ENCODE measurements at regions not wholly inside any gene's neighbourhood (a gene's known extent, or its start where the extent isn't known, plus 50 kb on each side); places are given as distances from the start of the nearest gene placed in this dataset.

- Histone ChIP-seq H3K4me3 (no peak overlapping the region), H2AFZ (no peak overlapping the region), H3K27ac (ENCODE audit: low read depth) (no peak overlapping the region), H4K20me1 (replicated peaks; ENCODE audit: insufficient read depth) (no peaks in the 10 kb centered on the region), H3K9me2 (ENCODE audit: insufficient read depth) (no peaks in the 10 kb centered on the region), H3F3A (replicated peaks; ENCODE audit: low read depth) (no peaks in the 10 kb centered on the region), H3K36me3 (ENCODE audit: insufficient read depth) (no peaks in the 10 kb centered on the region; the same call in 1 of the 2 replicates), H3K27me3 (ENCODE audit: insufficient read depth) (no peaks in the 10 kb centered on the region), H3K79me2 (replicated peaks; ENCODE audit: insufficient read depth) (no peaks in the 10 kb centered on the region), H3K4me1 (ENCODE audit: insufficient read depth) (no peaks in the 10 kb centered on the region), H3K4me2 (no peak overlapping the region)
- Mint-ChIP-seq H3K27me3 (ENCODE audit: insufficient read depth, low read depth, poor library complexity) (no peaks in the 10 kb centered on the region), H3K27ac (no peak overlapping the region), H3K4me3 (no peak overlapping the region), H3K4me1 (peaks cover 2% of the 10 kb centered on the region; the same call in 1 of the 3 replicates), H3K36me3 (ENCODE audit: low read depth) (peaks cover 17% of the 10 kb centered on the region; the same call in 2 of the 3 replicates), H3K9me3 (peaks cover 17% of the 10 kb centered on the region)
- no peak for DNase-seq (ENCODE audit: low spot score)
- ATAC-seq: no peak
- TF ChIP-seq EZH2 (IDR thresholded peaks at IDR 0.05; ENCODE audit: low read depth, unreplicated experiment) (no peak), NANOG (IDR thresholded peaks at IDR 0.05; ENCODE audit: borderline replicate concordance) (no peak), CTCF (conservative IDR thresholded peaks at IDR 0.05; ENCODE audit: low read depth in 2 of 2) (no peak), EZH2phosphoT487 (IDR thresholded peaks at IDR 0.05; ENCODE audit: unreplicated experiment) (no peak), ETS1 (IDR thresholded peaks at IDR 0.05) (no peak), ZNF462 (CRISPR knock-in tag; IDR thresholded peaks at IDR 0.05) (no peak), REST (IDR thresholded peaks at IDR 0.05; ENCODE audit: unreplicated experiment) (no peak), ZNF331 (CRISPR knock-in tag; IDR thresholded peaks at IDR 0.05; ENCODE audit: low read depth) (no peak), ZNF114 (CRISPR knock-in tag; IDR thresholded peaks at IDR 0.05) (no peak), POLR2AphosphoS5 (IDR thresholded peaks at IDR 0.05; ENCODE audit: low read depth) (no peak), STAT1 (IDR thresholded peaks at IDR 0.05; ENCODE audit: unreplicated experiment) (no peak), JUNB (IDR thresholded peaks at IDR 0.05; ENCODE audit: unreplicated experiment) (no peak), CREB1 (CRISPR knock-in tag; IDR thresholded peaks at IDR 0.05; ENCODE audit: low read depth) (no peak)
These were observed 824.8 kb upstream of the GALNTL6 start for GRCh38 chr4:170988446-170988845.

Measured in GM23338 (cell line).